HG03378 (cell line): ENCODE measurements at regions not wholly inside any gene's neighbourhood (a gene's known extent, or its start where the extent isn't known, plus 50 kb on each side); places are given as distances from the start of the nearest gene placed in this dataset.

Source experiments
- ATAC-seq: cut with Tn5 transposase; IDR thresholded peaks from one replicate; pipeline ENCODE4 v1.9.1; 2021; ENCODE audit warnings: mild to moderate bottlenecking, moderate library complexity; ENCODE audit not compliant: unreplicated experiment

- no peak for ATAC-seq
Observed at GRCh38 chr6:87938287-87938686, 109.4 kb upstream of the SPACA1 start.

- no peak for ATAC-seq
Observed at GRCh38 chr6:87936065-87936464, 111.6 kb upstream of the SPACA1 start.

GRCh38 chr6:87935196-87935595 lies 112.4 kb upstream of the SPACA1 start:
- no peak for ATAC-seq

GRCh38 chr6:87932361-87932760 lies 115.3 kb upstream of the SPACA1 start:
- no peak for ATAC-seq

- ATAC-seq, result peak; percentile 57
Observed at GRCh38 chr6:87929843-87930288, 117.8 kb upstream of the SPACA1 start.

- ATAC-seq, result no peak
Observed at GRCh38 chr6:87926687-87927086, 121.0 kb upstream of the SPACA1 start.

- no peak for ATAC-seq
Observed at GRCh38 chr6:87926072-87926471, 121.6 kb upstream of the SPACA1 start.

GRCh38 chr6:87925373-87926060 lies 122.1 kb upstream of the SPACA1 start:
- peak; percentile 53 for ATAC-seq

- no peak for ATAC-seq
Observed at GRCh38 chr6:87923389-87924050, 124.1 kb upstream of the SPACA1 start.

GRCh38 chr6:87922947-87923330 lies 124.7 kb upstream of the SPACA1 start:
- peak; percentile 83 for ATAC-seq

- peak; percentile 2 for ATAC-seq
Observed at GRCh38 chr6:87922196-87922946, 125.3 kb upstream of the SPACA1 start.

- ATAC-seq, result no peak
Observed at GRCh38 chr6:87921034-87921433, 126.6 kb upstream of the SPACA1 start.

- no peak for ATAC-seq
Observed at GRCh38 chr6:87920245-87920644, 127.4 kb upstream of the SPACA1 start.

- no peak for ATAC-seq
Observed at GRCh38 chr6:87919416-87919815, 128.2 kb upstream of the SPACA1 start.

- ATAC-seq, result no peak
Observed at GRCh38 chr6:87919001-87919400, 128.6 kb upstream of the SPACA1 start.

GRCh38 chr6:87918461-87918941 lies 129.1 kb upstream of the SPACA1 start:
- no peak for ATAC-seq

GRCh38 chr6:87917886-87918285 lies 129.8 kb upstream of the SPACA1 start:
- no peak for ATAC-seq

- ATAC-seq, result no peak
Observed at GRCh38 chr6:87916446-87916845, 131.2 kb upstream of the SPACA1 start.

GRCh38 chr6:87914637-87915395 lies 132.8 kb upstream of the SPACA1 start:
- ATAC-seq, result no peak

- ATAC-seq, result no peak
Observed at GRCh38 chr6:87913974-87914373, 133.7 kb upstream of the SPACA1 start.

GRCh38 chr6:87912102-87912501 lies 135.5 kb upstream of the SPACA1 start:
- ATAC-seq, result no peak
